ENCODE measurements at regions not wholly inside any gene's neighbourhood (a gene's known extent, or its start where the extent isn't known, plus 50 kb on each side); places are given as distances from the start of the nearest gene placed in this dataset.

DNA sequence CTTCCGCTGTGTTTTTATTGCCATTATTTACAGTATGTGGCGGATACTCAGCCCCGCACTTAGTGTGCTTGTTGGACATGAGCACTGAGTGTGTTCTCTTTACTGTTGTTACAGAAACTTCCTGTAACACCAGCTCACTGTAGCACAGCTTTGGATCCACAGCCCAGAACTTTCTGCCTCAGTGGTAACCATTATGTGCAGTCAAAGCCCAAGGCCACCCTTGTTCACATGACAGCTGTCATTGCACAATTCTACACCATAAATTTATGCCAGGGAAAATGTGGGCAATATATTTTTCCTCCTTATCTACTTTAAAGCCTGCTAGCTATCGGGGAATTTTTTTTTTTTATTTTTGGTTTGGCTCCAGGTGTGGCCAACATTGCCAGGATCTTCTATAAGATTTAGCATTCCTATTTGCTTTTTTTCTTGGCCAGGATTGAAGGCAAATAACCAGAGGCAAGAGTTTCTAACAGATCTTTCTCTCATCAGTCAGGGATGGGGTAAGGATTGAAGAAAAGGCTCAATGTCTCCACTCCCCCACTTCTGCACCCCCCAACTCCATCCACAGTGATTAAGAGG, 176.0 kb upstream of the PELI2 start:
- Histone ChIP-seq H3K9ac (ENCODE audit: low read depth, low read length) (no peak overlapping the region), H3K4me2 (ENCODE audit: insufficient read depth, low read length) (no peak overlapping the region), H3K27me3 (ENCODE audit: insufficient read depth, low read length, poor library complexity) (no peaks in the 10 kb centered on the region), H4K20me1 (ENCODE audit: insufficient read depth, low read length) (no peaks in the 10 kb centered on the region), H3K36me3 (ENCODE audit: insufficient read depth, low read length) (no peaks in the 10 kb centered on the region), H3K79me2 (ENCODE audit: insufficient read depth, low read length) (no peaks in the 10 kb centered on the region), H2AFZ (ENCODE audit: low read depth, low read length) (no peak overlapping the region), H3K9me3 (ENCODE audit: insufficient read depth, low read length, severe bottlenecking) (no peaks in the 10 kb centered on the region), H3K4me3 (ENCODE audit: low read depth in 1 of 2, low read length in 2 of 2) (no peak overlapping the region), H3K4me1 (ENCODE audit: insufficient read depth, low read length) (no peaks in the 10 kb centered on the region), H3K27ac (ENCODE audit: low read length) (no peak overlapping the region)
- no peak for DNase-seq
- no peak for ATAC-seq (ENCODE audit: insufficient read depth, low read depth)
- no peak for TF ChIP-seq EZH2 (IDR thresholded peaks at IDR 0.05; ENCODE audit: borderline replicate concordance, low read depth, low read length, severe bottlenecking)
- TF ChIP-seq, protein P1, sequence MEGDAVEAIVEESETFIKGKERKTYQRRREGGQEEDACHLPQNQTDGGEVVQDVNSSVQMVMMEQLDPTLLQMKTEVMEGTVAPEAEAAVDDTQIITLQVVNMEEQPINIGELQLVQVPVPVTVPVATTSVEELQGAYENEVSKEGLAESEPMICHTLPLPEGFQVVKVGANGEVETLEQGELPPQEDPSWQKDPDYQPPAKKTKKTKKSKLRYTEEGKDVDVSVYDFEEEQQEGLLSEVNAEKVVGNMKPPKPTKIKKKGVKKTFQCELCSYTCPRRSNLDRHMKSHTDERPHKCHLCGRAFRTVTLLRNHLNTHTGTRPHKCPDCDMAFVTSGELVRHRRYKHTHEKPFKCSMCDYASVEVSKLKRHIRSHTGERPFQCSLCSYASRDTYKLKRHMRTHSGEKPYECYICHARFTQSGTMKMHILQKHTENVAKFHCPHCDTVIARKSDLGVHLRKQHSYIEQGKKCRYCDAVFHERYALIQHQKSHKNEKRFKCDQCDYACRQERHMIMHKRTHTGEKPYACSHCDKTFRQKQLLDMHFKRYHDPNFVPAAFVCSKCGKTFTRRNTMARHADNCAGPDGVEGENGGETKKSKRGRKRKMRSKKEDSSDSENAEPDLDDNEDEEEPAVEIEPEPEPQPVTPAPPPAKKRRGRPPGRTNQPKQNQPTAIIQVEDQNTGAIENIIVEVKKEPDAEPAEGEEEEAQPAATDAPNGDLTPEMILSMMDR (IDR thresholded peaks at IDR 0.05; ENCODE audit: borderline replicate concordance, extremely low read depth, low read length, poor library complexity, severe bottlenecking): no peak

DNA sequence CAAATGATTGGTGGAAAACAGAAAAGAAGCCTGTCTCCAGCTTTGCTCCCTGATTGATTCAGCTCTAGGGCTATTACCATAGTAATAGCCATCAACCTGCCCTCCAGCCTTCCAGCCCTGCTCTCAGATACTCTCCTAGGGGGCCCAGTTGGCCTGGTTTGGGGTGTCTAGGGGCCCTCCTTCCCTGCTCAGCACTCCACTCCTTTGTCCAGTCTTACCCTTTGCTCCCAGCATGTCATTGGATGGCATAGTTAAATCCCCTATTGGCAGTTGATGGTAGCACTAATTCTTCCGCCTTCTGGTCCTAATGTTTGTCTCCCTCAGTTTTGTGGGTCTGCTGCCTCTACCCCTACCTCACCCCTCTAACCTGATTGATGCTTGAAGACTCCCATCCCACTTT, 175.4 kb upstream of the PELI2 start:
- DNase-seq (no peak), ATAC-seq (ENCODE audit: insufficient read depth, low read depth) (no peak)
- H3K4me1 ChIP-seq (ENCODE audit: insufficient read depth, low read length): no peaks in the 10 kb centered on the region
- no peaks in the 10 kb centered on the region for H4K20me1 ChIP-seq (ENCODE audit: insufficient read depth, low read length)
- H3K4me2 ChIP-seq (ENCODE audit: insufficient read depth, low read length): no peak overlapping the region
- no peak overlapping the region for H2AFZ ChIP-seq (ENCODE audit: low read depth, low read length)
- no peak overlapping the region for H3K27ac ChIP-seq (ENCODE audit: low read length)
- H3K4me3 ChIP-seq (ENCODE audit: low read depth in 1 of 2, low read length in 2 of 2): no peak overlapping the region
- no peaks in the 10 kb centered on the region for H3K9me3 ChIP-seq (ENCODE audit: insufficient read depth, low read length, severe bottlenecking)
- H3K27me3 ChIP-seq (ENCODE audit: insufficient read depth, low read length, poor library complexity): no peaks in the 10 kb centered on the region
- no peaks in the 10 kb centered on the region for H3K36me3 ChIP-seq (ENCODE audit: insufficient read depth, low read length)
- H3K9ac ChIP-seq (ENCODE audit: low read depth, low read length): no peak overlapping the region
- TF ChIP-seq EZH2 (IDR thresholded peaks at IDR 0.05; ENCODE audit: borderline replicate concordance, low read depth, low read length, severe bottlenecking): no peak
- TF ChIP-seq, protein P1 (IDR thresholded peaks at IDR 0.05; ENCODE audit: borderline replicate concordance, extremely low read depth, low read length, poor library complexity, severe bottlenecking): no peak
- H3K79me2 ChIP-seq (ENCODE audit: insufficient read depth, low read length): no peaks in the 10 kb centered on the region

DNA sequence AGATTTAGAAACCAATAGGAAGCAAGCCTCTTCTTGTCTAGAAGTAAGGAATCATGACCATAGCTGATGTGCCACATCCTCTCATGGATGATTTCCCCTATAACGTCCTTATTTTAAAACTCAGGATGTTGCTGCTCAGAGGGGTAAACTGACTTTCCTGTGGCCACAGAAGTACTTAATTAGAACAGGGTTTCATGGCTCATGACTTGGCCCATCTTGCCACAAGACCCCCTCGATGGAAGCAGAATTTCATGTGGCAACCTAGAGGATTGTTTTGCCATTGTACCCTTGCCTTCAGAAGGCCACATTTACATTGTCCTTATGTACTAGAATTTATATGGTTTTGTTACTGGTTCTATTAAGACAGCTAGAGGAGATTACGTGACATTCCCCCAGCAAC, 173.5 kb upstream of the PELI2 start:
- H4K20me1 ChIP-seq (ENCODE audit: insufficient read depth, low read length): no peaks in the 10 kb centered on the region
- H3K9me3 ChIP-seq (ENCODE audit: insufficient read depth, low read length, severe bottlenecking): no peaks in the 10 kb centered on the region
- H3K9ac ChIP-seq (ENCODE audit: low read depth, low read length): no peak overlapping the region
- H3K27me3 ChIP-seq (ENCODE audit: insufficient read depth, low read length, poor library complexity): no peaks in the 10 kb centered on the region
- ATAC-seq (ENCODE audit: insufficient read depth, low read depth) (no peak), DNase-seq (no peak)
- H3K79me2 ChIP-seq (ENCODE audit: insufficient read depth, low read length): no peaks in the 10 kb centered on the region
- H3K4me2 ChIP-seq (ENCODE audit: insufficient read depth, low read length): no peak overlapping the region
- TF ChIP-seq, protein P1 (IDR thresholded peaks at IDR 0.05; ENCODE audit: borderline replicate concordance, extremely low read depth, low read length, poor library complexity, severe bottlenecking): no peak
- TF ChIP-seq EZH2 (IDR thresholded peaks at IDR 0.05; ENCODE audit: borderline replicate concordance, low read depth, low read length, severe bottlenecking): no peak
- H3K27ac ChIP-seq (ENCODE audit: low read length): no peak overlapping the region
- H3K4me3 ChIP-seq (ENCODE audit: low read depth in 1 of 2, low read length in 2 of 2): no peak overlapping the region
- H3K4me1 ChIP-seq (ENCODE audit: insufficient read depth, low read length): no peaks in the 10 kb centered on the region
- H2AFZ ChIP-seq (ENCODE audit: low read depth, low read length): no peak overlapping the region
- H3K36me3 ChIP-seq (ENCODE audit: insufficient read depth, low read length): no peaks in the 10 kb centered on the region

DNA sequence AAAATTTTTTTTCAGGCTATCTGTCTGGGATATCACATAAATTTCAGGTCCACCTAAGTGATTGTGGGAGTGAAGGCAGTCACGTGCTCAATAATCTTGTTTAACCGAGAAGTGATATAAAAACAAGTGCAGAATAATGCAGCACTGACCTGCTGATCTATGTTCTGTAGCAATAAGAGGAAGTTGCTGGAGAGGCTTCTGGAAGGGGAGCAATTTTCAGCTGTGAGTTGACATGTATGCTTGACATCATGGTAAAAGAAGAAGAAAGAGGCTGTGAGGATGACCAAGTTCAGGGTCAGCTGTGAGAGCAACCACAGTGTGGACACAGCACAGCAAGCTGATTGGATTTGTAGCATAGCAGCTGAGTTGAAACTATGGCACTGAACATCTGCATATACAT, 172.0 kb upstream of the PELI2 start:
- Histone ChIP-seq H4K20me1 (ENCODE audit: insufficient read depth, low read length) (no peaks in the 10 kb centered on the region), H2AFZ (ENCODE audit: low read depth, low read length) (no peak overlapping the region), H3K4me3 (ENCODE audit: low read depth in 1 of 2, low read length in 2 of 2) (no peak overlapping the region), H3K4me2 (ENCODE audit: insufficient read depth, low read length) (no peak overlapping the region), H3K27ac (ENCODE audit: low read length) (no peak overlapping the region), H3K27me3 (ENCODE audit: insufficient read depth, low read length, poor library complexity) (no peaks in the 10 kb centered on the region), H3K9me3 (ENCODE audit: insufficient read depth, low read length, severe bottlenecking) (no peaks in the 10 kb centered on the region), H3K9ac (ENCODE audit: low read depth, low read length) (no peak overlapping the region), H3K4me1 (ENCODE audit: insufficient read depth, low read length) (no peaks in the 10 kb centered on the region), H3K79me2 (ENCODE audit: insufficient read depth, low read length) (no peaks in the 10 kb centered on the region), H3K36me3 (ENCODE audit: insufficient read depth, low read length) (no peaks in the 10 kb centered on the region)
- no peak for ATAC-seq (ENCODE audit: insufficient read depth, low read depth)
- TF ChIP-seq, protein P1 (IDR thresholded peaks at IDR 0.05; ENCODE audit: borderline replicate concordance, extremely low read depth, low read length, poor library complexity, severe bottlenecking): no peak
- TF ChIP-seq EZH2 (IDR thresholded peaks at IDR 0.05; ENCODE audit: borderline replicate concordance, low read depth, low read length, severe bottlenecking): no peak
- no peak for DNase-seq

Measured in DND-41 (cell line).